ENCODE measurements at regions not wholly inside any gene's neighbourhood (a gene's known extent, or its start where the extent isn't known, plus 50 kb on each side); places are given as distances from the start of the nearest gene placed in this dataset.
A peak's percentile ranks its signal among the peaks of the same experiment; 100 is the strongest.

DNA sequence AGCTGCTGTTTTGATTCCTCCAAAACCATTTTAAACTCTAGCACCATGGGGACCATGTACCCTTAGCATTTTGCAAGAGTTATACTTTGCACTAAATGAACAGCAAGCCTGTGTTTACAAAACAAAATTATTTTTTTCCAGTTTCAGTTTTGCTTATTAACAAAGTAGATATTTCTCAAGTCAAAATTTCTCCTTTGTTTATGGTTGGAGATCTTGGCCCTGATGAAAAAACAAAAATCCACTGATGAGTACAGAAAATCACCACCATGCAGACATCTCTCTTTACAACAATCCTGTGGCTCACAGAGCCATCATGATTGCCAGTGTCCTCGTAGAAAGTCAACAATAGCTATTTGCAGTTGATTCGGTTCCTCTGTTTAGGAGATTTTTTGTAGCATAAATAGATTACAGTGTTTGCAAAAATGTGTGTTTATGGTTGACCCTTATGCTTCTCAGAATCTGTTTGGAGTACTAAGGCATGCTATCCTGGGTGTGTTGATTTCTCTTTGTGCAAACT, 201.1 kb upstream of the NUDT4 start:
- TF ChIP-seq, protein P1, sequence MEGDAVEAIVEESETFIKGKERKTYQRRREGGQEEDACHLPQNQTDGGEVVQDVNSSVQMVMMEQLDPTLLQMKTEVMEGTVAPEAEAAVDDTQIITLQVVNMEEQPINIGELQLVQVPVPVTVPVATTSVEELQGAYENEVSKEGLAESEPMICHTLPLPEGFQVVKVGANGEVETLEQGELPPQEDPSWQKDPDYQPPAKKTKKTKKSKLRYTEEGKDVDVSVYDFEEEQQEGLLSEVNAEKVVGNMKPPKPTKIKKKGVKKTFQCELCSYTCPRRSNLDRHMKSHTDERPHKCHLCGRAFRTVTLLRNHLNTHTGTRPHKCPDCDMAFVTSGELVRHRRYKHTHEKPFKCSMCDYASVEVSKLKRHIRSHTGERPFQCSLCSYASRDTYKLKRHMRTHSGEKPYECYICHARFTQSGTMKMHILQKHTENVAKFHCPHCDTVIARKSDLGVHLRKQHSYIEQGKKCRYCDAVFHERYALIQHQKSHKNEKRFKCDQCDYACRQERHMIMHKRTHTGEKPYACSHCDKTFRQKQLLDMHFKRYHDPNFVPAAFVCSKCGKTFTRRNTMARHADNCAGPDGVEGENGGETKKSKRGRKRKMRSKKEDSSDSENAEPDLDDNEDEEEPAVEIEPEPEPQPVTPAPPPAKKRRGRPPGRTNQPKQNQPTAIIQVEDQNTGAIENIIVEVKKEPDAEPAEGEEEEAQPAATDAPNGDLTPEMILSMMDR (conservative IDR thresholded peaks at IDR 0.05) = no peak
- H3K27ac ChIP-seq = peak overlapping the region; percentile 61

GRCh38 chr12:93177208-93178153, 200.2 kb upstream of the NUDT4 start:
- TF ChIP-seq, protein P1 (conservative IDR thresholded peaks at IDR 0.05) = no peak
- peak overlapping the region; percentile 61 for H3K27ac ChIP-seq

DNA sequence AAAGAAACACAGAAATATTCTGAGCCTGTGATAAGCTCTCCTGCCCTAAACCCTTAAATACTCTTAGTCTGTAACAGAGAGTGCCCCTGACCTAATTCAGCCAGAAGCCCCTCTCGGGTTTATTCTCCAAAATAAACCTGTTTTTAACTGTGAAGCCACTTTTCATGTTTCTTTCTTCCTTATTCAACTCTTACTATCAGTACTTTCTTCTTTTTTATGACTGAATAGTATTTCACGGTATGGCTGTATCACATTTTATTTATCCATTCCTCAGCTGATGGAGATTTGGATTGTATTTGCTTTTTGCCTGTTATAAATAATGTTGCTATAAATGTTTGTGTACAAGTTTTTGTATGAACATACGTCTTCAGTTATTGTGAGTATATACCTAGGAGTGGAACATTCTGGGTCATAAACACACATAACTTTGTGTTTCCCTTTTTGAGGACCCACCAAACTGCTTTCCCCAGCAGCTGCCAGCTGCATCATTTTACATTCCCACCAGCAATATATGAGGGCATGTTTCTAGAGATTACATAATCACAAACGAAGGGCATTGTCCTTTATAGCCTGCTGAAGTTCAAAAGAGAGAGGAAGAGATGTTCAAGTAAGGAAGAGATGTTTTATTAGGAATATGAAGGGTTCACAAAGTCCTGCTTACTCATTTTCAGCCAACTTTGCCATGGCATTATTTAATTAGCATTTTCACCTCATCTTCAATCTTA, 199.4 kb upstream of the NUDT4 start:
- TF ChIP-seq, protein P1 (conservative IDR thresholded peaks at IDR 0.05) = no peak
- no peak overlapping the region for H3K27ac ChIP-seq

DNA sequence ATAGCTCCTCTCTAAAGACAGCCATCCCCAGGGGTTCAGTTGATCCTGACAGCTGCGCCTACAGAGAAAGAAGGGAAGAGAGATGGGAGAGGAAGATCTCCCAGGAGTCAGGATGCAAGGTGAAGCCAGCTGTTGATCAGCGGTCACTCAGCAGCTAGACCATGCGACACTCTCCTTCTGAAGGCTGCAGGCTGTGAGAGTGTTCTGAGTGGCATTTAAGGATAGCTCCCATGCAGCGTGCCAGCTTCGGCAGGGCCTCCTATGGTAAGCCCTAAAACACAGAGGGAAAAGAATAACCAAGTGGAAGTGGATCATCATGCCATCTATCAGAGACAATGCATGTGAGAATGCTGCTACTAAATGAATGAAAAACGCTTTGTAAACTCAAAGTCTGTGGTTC, 197.9 kb upstream of the NUDT4 start:
- no peak overlapping the region for H3K27ac ChIP-seq

DNA sequence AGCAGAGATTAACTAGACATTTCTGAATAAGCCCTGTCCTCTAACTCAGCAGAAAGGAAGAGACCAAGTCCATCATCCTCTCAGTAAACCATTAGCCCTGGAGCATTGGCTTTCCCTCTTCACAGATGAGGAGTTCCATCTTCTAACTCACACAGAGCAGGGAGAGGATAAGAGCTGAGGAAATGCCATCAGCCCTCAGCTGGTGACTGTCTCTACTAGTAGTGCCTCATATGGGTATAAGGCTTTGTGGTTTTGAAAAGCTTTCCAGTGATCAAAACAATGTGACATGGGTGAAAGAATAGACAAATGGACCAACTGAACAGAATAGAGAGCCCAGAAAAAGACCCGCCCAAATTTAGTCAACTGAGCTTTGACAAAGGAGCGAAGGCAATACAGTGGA, 197.2 kb upstream of the NUDT4 start:
- TF ChIP-seq, protein P1 (conservative IDR thresholded peaks at IDR 0.05) = no peak

More for the DNA sequence above, 197.9 kb upstream of the NUDT4 start:
- TF ChIP-seq, protein P1 (conservative IDR thresholded peaks at IDR 0.05) = no peak

GRCh38 chr12:93181409-93181965, 196.2 kb upstream of the NUDT4 start:
- H3K27ac ChIP-seq = no peak overlapping the region
- TF ChIP-seq, protein P1 (conservative IDR thresholded peaks at IDR 0.05) = no peak

More for the DNA sequence above, 197.2 kb upstream of the NUDT4 start:
- no peak overlapping the region for H3K27ac ChIP-seq

All from VCaP (cell line).